Forelimb muscle (tissue), 1 donor: ENCODE measurements at regions not wholly inside any gene's neighbourhood (a gene's known extent, or its start where the extent isn't known, plus 50 kb on each side); places are given as distances from the start of the nearest gene placed in this dataset.
A peak's percentile ranks its signal among the peaks of the same experiment; 100 is the strongest.

Experiments used
- DNase-seq: peaks from one replicate; pipeline ENCODE4 v3.0.0-alpha.2; 2013; ENCODE audit warnings: low read depth

GRCh38 chr1:182195733-182196132 lies 134.2 kb upstream of the ZNF648 start:
- DNase-seq = no peak

GRCh38 chr1:182193908-182194550 lies 132.5 kb upstream of the ZNF648 start:
- no peak for DNase-seq

- DNase-seq = no peak
These were observed 131.5 kb upstream of the ZNF648 start for GRCh38 chr1:182192966-182193365.

DNA sequence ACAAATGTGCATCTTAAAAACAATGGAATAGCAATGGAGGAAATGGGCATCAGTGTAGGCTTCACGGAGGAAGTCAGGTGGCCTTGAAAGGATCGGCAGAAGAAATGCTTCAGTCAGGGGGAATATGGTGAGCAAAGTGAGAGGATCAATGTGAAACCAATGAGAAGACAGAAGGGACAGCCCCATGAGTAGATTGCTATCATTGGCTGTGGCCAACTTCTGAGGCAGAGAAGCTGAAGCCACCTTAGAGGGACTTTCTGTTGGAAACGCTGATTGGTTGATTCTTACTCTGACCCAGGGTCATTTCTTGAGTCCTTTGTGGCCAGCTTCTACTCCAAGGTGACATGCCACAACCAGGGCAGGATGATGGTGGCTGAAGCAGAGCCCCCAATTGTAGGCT lies 130.7 kb upstream of the ZNF648 start:
- no peak for DNase-seq

DNA sequence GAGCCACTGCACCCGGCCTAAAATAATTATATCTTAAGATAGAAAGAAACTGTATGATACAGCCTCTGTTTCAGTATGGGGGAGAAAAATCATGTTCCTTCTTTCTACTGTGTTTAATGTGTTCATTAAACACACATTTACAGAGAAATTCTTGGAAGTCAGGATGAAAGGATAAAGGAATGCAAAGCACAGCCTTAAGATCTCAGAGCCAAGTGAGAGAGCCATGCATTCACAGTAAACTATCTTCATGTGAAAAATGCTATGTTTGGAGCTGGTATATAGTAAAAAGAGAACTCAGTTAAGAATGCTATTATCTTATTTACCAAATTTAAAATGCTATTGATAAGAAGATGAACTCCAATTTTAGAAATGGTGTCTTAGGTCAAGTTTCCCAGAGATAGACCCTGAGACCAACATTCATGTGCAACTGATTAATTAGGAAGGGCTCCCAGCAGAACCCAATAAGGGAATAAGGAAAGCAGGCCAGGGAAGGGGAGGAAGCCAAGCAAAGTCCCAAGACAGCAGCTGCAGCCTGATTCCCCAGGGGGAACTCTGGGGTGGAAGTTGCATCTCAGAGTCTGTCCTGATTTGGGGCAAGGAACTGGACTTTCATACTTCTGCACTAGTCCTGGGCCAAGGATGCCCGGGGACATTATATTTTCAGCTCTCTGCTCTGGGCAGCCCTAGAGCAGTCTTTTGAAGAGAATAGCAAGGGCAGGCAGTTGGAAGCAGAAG lies 130.0 kb upstream of the ZNF648 start:
- DNase-seq = no peak

GRCh38 chr1:182189535-182190066 lies 128.1 kb upstream of the ZNF648 start:
- DNase-seq = no peak

- no peak for DNase-seq
These were observed 125.2 kb upstream of the ZNF648 start for GRCh38 chr1:182186757-182187146.

- DNase-seq = no peak
These were observed 124.6 kb upstream of the ZNF648 start for GRCh38 chr1:182185842-182186756.

GRCh38 chr1:182185136-182185535 lies 123.6 kb upstream of the ZNF648 start:
- DNase-seq = no peak

- no peak for DNase-seq
These were observed 122.1 kb upstream of the ZNF648 start for GRCh38 chr1:182183606-182184005.

DNA sequence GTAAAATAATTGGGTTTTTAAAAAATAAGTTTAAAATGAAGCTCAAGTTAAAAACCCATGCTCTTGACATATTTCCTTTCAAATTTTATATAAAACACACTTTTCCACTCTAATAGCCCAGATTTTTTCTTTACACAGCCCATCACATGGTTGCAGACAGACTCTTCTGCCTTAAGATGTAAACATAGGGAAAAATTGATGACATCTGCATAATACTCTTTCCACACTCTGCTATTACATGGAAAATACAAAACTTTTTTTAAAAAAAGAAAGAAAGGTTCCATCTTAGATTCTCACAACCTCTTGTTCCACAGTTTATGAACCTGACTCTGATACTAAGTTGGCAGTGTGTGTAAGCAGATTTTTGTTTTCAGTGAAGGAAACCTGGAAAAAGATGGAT lies 120.8 kb upstream of the ZNF648 start:
- no peak for DNase-seq

- DNase-seq = no peak
These were observed 119.7 kb upstream of the ZNF648 start for GRCh38 chr1:182181167-182181572.

DNA sequence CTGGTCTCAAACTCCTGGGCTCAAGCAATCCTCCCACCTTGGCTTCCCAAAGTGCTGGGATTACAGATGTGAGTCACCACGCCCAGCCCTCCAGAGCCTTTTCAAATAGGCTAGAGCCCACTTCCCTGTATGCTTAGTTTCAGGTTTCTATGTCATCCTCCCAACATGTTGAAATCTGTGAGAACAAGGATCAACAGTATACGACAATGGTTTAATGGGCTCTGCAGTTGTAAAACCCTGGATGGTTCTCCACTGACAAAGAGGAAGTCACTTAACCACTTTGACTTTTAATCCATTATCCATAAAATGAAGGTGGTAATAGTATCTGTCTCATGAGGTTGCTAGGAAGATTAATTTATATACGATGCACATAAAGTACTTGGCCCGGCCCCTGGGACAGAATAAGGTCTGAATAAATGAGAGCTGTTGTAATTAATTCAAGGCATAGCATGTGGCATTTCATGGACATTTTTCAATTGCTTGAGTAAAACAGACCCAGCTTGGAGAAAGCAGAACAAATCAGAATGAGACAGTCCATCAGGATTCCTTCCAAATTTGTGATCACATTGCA lies 113.9 kb upstream of the ZNF648 start:
- no peak for DNase-seq

GRCh38 chr1:182174513-182174855 lies 113.0 kb upstream of the ZNF648 start:
- DNase-seq = no peak

DNA sequence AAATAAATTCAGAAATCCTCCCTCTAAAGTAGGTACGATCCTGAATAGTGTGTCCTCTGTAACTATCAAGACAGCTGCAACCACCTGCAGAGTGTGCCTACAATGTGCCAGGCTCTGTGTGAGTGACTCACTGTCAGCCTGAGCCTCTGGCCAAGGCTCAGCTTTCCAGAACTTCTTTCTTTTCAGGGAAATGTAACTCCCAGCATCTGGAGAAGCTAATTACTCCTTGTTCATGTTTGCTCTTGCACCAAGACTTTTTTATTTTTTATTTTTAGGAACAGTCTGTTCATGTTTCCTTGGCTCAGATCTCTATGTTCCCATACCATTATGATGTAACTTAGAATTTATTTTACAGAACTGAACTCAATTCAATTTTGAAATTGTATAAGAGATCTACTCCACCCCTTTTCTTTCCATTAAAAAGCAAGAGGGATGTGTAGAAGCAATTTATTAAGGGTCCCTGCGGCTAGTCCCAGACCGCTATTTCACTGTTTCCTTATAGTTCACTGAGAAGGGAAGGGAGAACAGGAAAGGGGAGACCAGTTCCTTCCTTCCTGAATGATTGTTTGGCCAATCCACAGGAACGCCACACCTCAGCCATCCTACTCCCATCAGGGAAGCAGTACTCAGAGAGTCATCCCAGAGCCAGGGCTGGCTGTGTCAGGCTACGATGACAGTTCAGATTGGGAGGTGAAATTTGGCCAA lies 112.4 kb upstream of the ZNF648 start:
- peak; percentile 36 for DNase-seq

DNA sequence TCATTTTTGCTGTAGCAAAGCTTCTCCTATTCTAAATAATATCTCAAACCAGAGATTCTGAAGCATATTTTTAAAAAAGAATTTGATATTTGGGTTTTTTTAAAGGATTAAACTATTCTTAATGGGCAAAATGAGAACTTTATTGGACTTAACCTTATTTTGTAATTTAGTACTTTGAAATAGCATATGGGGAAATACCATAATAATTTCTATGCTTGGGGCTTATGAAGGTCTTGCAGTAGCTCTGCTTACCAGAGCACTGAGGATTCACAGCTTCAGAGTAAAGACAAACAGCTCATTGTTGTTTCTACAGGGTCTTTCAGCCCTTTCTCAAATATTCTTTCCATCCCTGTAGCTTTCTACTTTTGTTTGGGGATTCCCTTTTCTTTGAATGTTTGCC lies 111.2 kb upstream of the ZNF648 start:
- no peak for DNase-seq

- DNase-seq = no peak
These were observed 109.5 kb upstream of the ZNF648 start for GRCh38 chr1:182170891-182171461.

- DNase-seq = no peak
These were observed 107.7 kb upstream of the ZNF648 start for GRCh38 chr1:182169203-182169602.

GRCh38 chr1:182166750-182167149 lies 105.2 kb upstream of the ZNF648 start:
- DNase-seq = no peak

DNA sequence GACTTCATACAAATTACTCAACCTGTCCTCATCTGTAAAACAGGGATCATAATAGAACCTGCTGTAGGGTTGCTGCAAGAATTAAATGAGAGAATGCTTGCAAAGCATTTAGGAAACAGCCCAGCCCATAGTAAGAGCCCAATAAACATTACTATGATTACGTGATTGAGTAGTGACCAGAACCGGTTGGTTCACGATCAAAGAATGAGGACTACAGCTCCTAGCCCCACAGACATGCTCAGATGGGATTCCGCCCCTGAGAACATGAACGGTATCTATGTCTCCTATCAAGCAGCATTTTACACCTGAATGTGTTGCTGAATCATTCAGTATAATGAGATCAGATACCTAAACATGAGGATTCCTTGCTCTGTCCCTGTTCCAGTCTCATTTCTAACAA lies 104.8 kb upstream of the ZNF648 start:
- DNase-seq = no peak

- no peak for DNase-seq
These were observed 102.8 kb upstream of the ZNF648 start for GRCh38 chr1:182164273-182164672.
